Natural killer cell (primary cell): ENCODE measurements at regions not wholly inside any gene's neighbourhood (a gene's known extent, or its start where the extent isn't known, plus 50 kb on each side); places are given as distances from the start of the nearest gene placed in this dataset.

Experiments used
- ATAC-seq, 3 donors: fragments of 150-1000 bp in 2 of 3; fragments of 200-7000 bp in 1 of 3; cut with Tn5 transposase; 1 replicate in 1 of 3; 2 replicates in 2 of 3; pipeline ENCODE4 v1.10.0; 2021; ENCODE audit warnings: mild to moderate bottlenecking in 2 of 3, moderate library complexity in 2 of 3
- DNase-seq, 2 donors: peaks; one replicate each; pipeline versions ENCODE4 v3.0.0 to v3.0.0-alpha.2; 2013 to 2021; ENCODE audit warnings: mixed read lengths in 1 of 2
- H3K27ac ChIP-seq: one replicate; pipeline ENCODE4 v1.5.1; 2013; ENCODE audit warnings: mild to moderate bottlenecking, low read length
- H3K27me3 ChIP-seq: one replicate; pipeline ENCODE4 v1.6.1; 2013; ENCODE audit warnings: low read length; ENCODE audit not compliant: control insufficient read depth, insufficient read depth
- H3K36me3 ChIP-seq: one replicate; pipeline ENCODE4 v1.6.1; 2013; ENCODE audit warnings: low read length; ENCODE audit not compliant: control insufficient read depth, insufficient read depth
- H3K4me1 ChIP-seq: one replicate; pipeline ENCODE4 v1.6.1; 2013; ENCODE audit warnings: low read length; ENCODE audit not compliant: control insufficient read depth, insufficient read depth
- H3K4me3 ChIP-seq: one replicate; pipeline ENCODE4 v1.5.1; 2013; ENCODE audit warnings: low read length
- H3K9me3 ChIP-seq: one replicate; pipeline ENCODE4 v1.6.1; 2013; ENCODE audit warnings: low read length; ENCODE audit not compliant: control insufficient read depth, insufficient read depth
- H3K27ac Mint-ChIP-seq, 2 donors: one replicate each; pipeline ENCODE4 v1.8.0; 2022; ENCODE audit warnings: mild to moderate bottlenecking in 2 of 2, mixed read lengths in 2 of 2, moderate library complexity in 1 of 2
- H3K27me3 Mint-ChIP-seq, 2 donors: one replicate each; pipeline ENCODE4 v1.8.0; 2022; ENCODE audit warnings: low read depth in 2 of 2, mixed read lengths in 2 of 2
- H3K36me3 Mint-ChIP-seq: one replicate; pipeline ENCODE4 v1.8.0; 2022; ENCODE audit warnings: mixed read lengths
- H3K4me1 Mint-ChIP-seq, 2 donors: one replicate each; pipeline ENCODE4 v1.8.0; 2022; ENCODE audit warnings: mixed read lengths in 2 of 2
- H3K4me3 Mint-ChIP-seq: one replicate; pipeline ENCODE4 v1.8.0; 2022; ENCODE audit warnings: mild to moderate bottlenecking, moderate library complexity, mixed read lengths
- H3K9me3 Mint-ChIP-seq, 2 donors: one replicate each; pipeline ENCODE4 v1.8.0; 2022; ENCODE audit warnings: mixed read lengths in 2 of 2
- CTCF ChIP-seq: fragments of 200-600 bp; IDR thresholded peaks from one replicate; pipeline ENCODE4 v1.8.0; 2022; ENCODE audit warnings: antibody characterized with exemption
- WGBS: methylation state at CpG from one replicate; pipeline ENCODE4 v1.1.7; 2013; ENCODE audit warnings: missing lambda C conversion rate; ENCODE audit not compliant: insufficient coverage; 5-methylcytosine and 5-hydroxymethylcytosine counted together
- intact Hi-C: fragments of 100-400 bp; cut with micrococcal nuclease; formaldehyde crosslinking; loops from one replicate; pipeline ENCODE4 v1.14.2; 2022

GRCh38 chr3:25038922-25039321 is 389.1 kb upstream of the RARB start:
- no peak overlapping the region for H3K4me3 Mint-ChIP-seq

DNA sequence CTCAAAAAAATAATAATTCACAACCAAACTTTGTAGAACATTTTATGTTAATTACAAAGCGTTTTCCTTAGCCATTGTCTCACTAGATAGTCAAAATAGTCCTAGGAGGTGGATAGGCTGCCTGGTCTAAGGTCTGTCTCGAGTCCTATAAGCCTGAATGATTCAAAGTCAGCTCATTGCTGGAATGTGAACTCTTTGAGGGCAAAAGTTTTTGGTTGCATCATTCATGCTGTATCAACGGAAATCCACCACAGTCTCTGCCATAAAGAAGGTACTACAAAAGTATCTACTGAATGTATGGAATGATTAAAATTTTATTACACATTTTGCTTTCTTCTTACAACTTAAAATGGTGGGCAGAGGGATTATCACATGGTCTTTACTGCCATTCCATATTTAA is 387.3 kb upstream of the RARB start:
- Mint-ChIP-seq H3K4me1 (no peaks in the 10 kb centered on the region), H3K9me3 (no peaks in the 10 kb centered on the region), H3K27me3 (peaks cover 0 to 4% of the 10 kb centered on the region in 2 donors), H3K27ac (no peak overlapping the region), H3K4me3 (no peak overlapping the region), H3K36me3 (no peaks in the 10 kb centered on the region)
- Histone ChIP-seq H3K9me3 (no peaks in the 10 kb centered on the region), H3K27me3 (no peaks in the 10 kb centered on the region), H3K4me1 (no peaks in the 10 kb centered on the region), H3K36me3 (no peaks in the 10 kb centered on the region), H3K27ac (no peak overlapping the region), H3K4me3 (no peak overlapping the region)
- DNase-seq (no peak), ATAC-seq (no peak)
- TF ChIP-seq CTCF: no peak
- WGBS: 73% methylated on average over 1 of the region's 3 CpGs
- intact Hi-C loops: no loop called here

More at GRCh38 chr3:25038922-25039321, 389.1 kb upstream of the RARB start:
- no peak overlapping the region for H3K4me3 ChIP-seq
- intact Hi-C loops: no loop called here
- no peaks in the 10 kb centered on the region for H3K9me3 Mint-ChIP-seq
- no peaks in the 10 kb centered on the region for H3K4me1 ChIP-seq
- H3K27ac Mint-ChIP-seq: no peak overlapping the region
- DNase-seq (no peak), ATAC-seq (no peak)
- no peak overlapping the region for H3K27ac ChIP-seq
- no peaks in the 10 kb centered on the region for H3K4me1 Mint-ChIP-seq
- WGBS: 83% methylated on average over 3 of the region's 4 CpGs
- no peaks in the 10 kb centered on the region for H3K36me3 ChIP-seq
- no peaks in the 10 kb centered on the region for H3K9me3 ChIP-seq
- no peaks in the 10 kb centered on the region for H3K36me3 Mint-ChIP-seq
- peaks cover 0 to 4% of the 10 kb centered on the region in 2 donors for H3K27me3 Mint-ChIP-seq
- no peak for TF ChIP-seq CTCF
- no peaks in the 10 kb centered on the region for H3K27me3 ChIP-seq

DNA sequence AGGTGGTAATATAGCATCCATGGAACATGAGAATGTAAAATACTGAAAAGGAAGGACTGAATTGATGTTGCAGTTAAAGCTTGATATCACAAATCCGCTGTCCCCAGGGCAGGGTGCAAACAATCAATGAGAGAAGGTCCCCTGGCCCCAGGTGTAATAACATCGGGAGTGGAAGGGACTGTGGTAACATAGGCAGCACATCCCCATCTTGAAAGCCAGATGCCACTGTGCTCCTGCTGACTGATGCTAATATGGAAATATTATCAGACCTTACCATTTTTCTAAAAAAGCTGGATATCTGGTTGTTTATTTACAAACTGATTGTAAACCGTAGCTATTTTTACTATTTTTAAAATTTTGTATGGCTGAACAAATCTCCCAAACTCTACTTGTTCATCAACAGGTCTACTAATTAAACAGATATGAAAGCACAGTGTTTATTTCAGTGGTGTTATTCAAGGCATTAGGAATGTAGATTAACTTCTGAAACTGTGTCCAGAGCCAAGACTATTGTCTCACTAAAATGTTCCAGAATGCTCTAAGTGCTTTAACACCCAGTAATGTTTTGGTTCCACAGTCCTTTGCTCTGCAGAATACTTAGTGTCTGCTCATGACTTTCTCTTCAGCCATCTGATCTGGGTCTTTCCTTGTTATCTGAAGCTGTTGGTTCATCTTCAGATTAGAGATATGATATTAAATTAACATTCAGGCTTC is 386.0 kb upstream of the RARB start:
- Histone ChIP-seq H3K4me1 (no peaks in the 10 kb centered on the region), H3K4me3 (no peak overlapping the region), H3K9me3 (no peaks in the 10 kb centered on the region), H3K27ac (no peak overlapping the region), H3K36me3 (no peaks in the 10 kb centered on the region), H3K27me3 (no peaks in the 10 kb centered on the region)
- Mint-ChIP-seq H3K36me3 (no peaks in the 10 kb centered on the region), H3K4me1 (no peaks in the 10 kb centered on the region), H3K27me3 (peaks cover 0 to 4% of the 10 kb centered on the region in 2 donors), H3K27ac (no peak overlapping the region), H3K4me3 (no peak overlapping the region), H3K9me3 (no peaks in the 10 kb centered on the region)
- intact Hi-C loops: no loop called here
- DNase-seq (no peak), ATAC-seq (no peak)
- WGBS: 91% methylated on average over 2 of the region's 3 CpGs
- no peak for TF ChIP-seq CTCF

- H3K27me3 ChIP-seq: no peaks in the 10 kb centered on the region
- WGBS: no CpG with 5 or more reads among the region's 2 CpGs
- no peak overlapping the region for H3K4me3 Mint-ChIP-seq
- intact Hi-C loops: no loop called here
- H3K4me1 Mint-ChIP-seq: no peaks in the 10 kb centered on the region
- H3K36me3 Mint-ChIP-seq: no peaks in the 10 kb centered on the region
- H3K27ac ChIP-seq: no peak overlapping the region
- TF ChIP-seq CTCF: no peak
- no peak overlapping the region for H3K27ac Mint-ChIP-seq
- H3K27me3 Mint-ChIP-seq: no peaks in the 10 kb centered on the region
- ATAC-seq (no peak), DNase-seq (no peak)
- H3K4me3 ChIP-seq: no peak overlapping the region
- no peaks in the 10 kb centered on the region for H3K36me3 ChIP-seq
- no peaks in the 10 kb centered on the region for H3K9me3 ChIP-seq
- peaks cover 0 to 2% of the 10 kb centered on the region in 2 donors for H3K9me3 Mint-ChIP-seq
- H3K4me1 ChIP-seq: no peaks in the 10 kb centered on the region
Measured at GRCh38 chr3:25043177-25043576, 384.9 kb upstream of the RARB start.
